Psoas muscle (tissue), 7 donors: ENCODE measurements at regions not wholly inside any gene's neighbourhood (a gene's known extent, or its start where the extent isn't known, plus 50 kb on each side); places are given as distances from the start of the nearest gene placed in this dataset.

Experiments
- ATAC-seq, 4 donors: fragments of 200-7000 bp; cut with Tn5 transposase; one replicate each; pipeline ENCODE4 v1.9.1; 2020; ENCODE audit warnings: moderate library complexity in 3 of 4, mild to moderate bottlenecking in 2 of 4
- DNase-seq, 2 donors: peaks; one replicate each; pipeline ENCODE4 v3.0.0-alpha.2; 2020
- H3K27ac ChIP-seq: fragments of 200-600 bp; one replicate; pipeline ENCODE4 v1.8.0; 2022
- H3K27me3 ChIP-seq, 3 donors: fragments of 200-600 bp in 1 of 3; one replicate each; pipeline versions ENCODE4 v1.6.1 to v1.8.0; 2013 to 2022; ENCODE audit warnings: low read length in 2 of 3, mild to moderate bottlenecking in 2 of 3, moderate library complexity in 1 of 3; ENCODE audit not compliant: insufficient read depth in 3 of 3
- H3K36me3 ChIP-seq, 2 donors: fragments of 200-600 bp in 1 of 2; one replicate each; pipeline versions ENCODE4 v1.6.1 to v1.8.0; 2013 to 2022; ENCODE audit warnings: low read depth in 1 of 2, mild to moderate bottlenecking in 1 of 2, moderate library complexity in 1 of 2; ENCODE audit not compliant: insufficient read depth in 1 of 2
- H3K4me1 ChIP-seq: fragments of 200-600 bp; one replicate; pipeline ENCODE4 v1.8.0; 2022
- H3K4me3 ChIP-seq: fragments of 200-600 bp; one replicate; pipeline ENCODE4 v1.8.0; 2022; ENCODE audit warnings: mild to moderate bottlenecking
- H3K9me3 ChIP-seq: fragments of 200-600 bp; one replicate; pipeline ENCODE4 v1.8.0; 2022
- WGBS, 3 donors: extraction: QIAGEN DNeasy Blood & Tissue Kit; methylation state at CpG; one replicate each; pipeline versions ENCODE4 v1.1.6 to v1.1.7; 2013; 5-methylcytosine and 5-hydroxymethylcytosine counted together
- intact Hi-C, 2 donors: fragments of 100-400 bp; cut with DNase I; formaldehyde crosslinking; loops; one replicate each; pipeline versions ENCODE4 v1.11.0 to v1.14.2; 2022
- TF ChIP-seq, protein P1 (sequence below): fragments of 200-600 bp; IDR thresholded peaks from one replicate; pipeline ENCODE4 v1.8.0; 2022; ENCODE audit warnings: antibody characterized with exemption
- donor health status: healthy with polysubstance abuse.
- donor health status: DM: no; HTN: no; CAD: no; lungs with moderate emphysema.
- donor health status: Bipolar disorder and iron deficiency.
- donor health status: healthy.
- donor health status: DM: yes; HTN: yes; CAD: no.
- donor health status: DM: no; HTN: no; CAD: no.
- donor health status: DM: yes; HTN: yes; CAD: no.

DNA sequence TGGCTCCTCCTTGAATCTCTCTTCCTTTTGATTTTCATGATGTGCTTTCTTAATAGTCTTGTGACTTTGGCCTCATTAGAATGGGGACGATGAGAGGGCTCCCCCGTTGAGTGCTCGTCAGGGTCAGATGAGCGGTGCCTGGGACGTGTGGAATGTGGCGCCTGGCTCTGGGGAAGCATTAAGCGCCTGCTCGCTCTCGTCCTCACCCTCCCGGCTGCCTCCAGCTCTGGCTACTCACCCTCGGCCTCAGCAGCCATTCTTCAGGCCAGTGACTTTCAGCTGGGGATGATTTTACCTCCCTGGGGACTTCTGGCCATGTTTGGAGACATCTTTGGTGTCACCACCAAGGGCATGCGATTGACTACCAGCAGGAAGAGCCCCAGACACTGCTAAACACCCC is 69.7 kb downstream of the RPS6KA4 start:
- TF ChIP-seq, protein P1, sequence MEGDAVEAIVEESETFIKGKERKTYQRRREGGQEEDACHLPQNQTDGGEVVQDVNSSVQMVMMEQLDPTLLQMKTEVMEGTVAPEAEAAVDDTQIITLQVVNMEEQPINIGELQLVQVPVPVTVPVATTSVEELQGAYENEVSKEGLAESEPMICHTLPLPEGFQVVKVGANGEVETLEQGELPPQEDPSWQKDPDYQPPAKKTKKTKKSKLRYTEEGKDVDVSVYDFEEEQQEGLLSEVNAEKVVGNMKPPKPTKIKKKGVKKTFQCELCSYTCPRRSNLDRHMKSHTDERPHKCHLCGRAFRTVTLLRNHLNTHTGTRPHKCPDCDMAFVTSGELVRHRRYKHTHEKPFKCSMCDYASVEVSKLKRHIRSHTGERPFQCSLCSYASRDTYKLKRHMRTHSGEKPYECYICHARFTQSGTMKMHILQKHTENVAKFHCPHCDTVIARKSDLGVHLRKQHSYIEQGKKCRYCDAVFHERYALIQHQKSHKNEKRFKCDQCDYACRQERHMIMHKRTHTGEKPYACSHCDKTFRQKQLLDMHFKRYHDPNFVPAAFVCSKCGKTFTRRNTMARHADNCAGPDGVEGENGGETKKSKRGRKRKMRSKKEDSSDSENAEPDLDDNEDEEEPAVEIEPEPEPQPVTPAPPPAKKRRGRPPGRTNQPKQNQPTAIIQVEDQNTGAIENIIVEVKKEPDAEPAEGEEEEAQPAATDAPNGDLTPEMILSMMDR: no peak
- H3K4me1 ChIP-seq: no peaks in the 10 kb centered on the region
- H3K9me3 ChIP-seq: peaks cover 5% of the 10 kb centered on the region
- no peak for ATAC-seq
- 57 to 64% (median 61%) methylated on average over 12 of the region's 12 CpGs for WGBS, 3 donors
- intact Hi-C loops: no loop called here
- H3K4me3 ChIP-seq: no peak overlapping the region
- no peak overlapping the region for H3K27ac ChIP-seq
- no peak for DNase-seq
- H3K27me3 ChIP-seq: peaks cover 0 to 7% (median 0%) of the 10 kb centered on the region in 3 donors
- H3K36me3 ChIP-seq: no peaks in the 10 kb centered on the region

DNA sequence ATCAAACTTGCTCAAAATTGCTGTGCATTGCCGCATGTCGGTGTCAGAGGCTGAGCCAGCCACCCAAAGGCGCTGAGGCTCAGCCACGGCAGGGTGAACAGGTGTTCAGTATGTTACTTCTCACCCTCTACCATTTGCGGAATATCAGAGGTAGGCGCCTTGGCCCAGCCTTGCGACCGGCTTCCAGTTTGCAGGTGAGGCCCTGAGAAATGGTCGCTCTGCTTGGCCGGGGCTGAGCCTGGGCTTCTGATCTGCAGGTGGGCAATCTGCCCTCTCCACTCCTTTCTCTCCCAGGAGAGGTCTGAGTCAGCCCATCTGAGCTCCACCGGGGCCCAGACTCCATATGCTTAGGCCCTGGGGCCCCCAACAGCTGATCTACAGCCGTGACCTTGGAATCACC is 71.0 kb downstream of the RPS6KA4 start:
- Histone ChIP-seq H3K4me1 (no peaks in the 10 kb centered on the region), H3K27ac (no peak overlapping the region), H3K36me3 (no peaks in the 10 kb centered on the region), H3K4me3 (no peak overlapping the region), H3K27me3 (peaks cover 0 to 5% (median 0%) of the 10 kb centered on the region in 3 donors), H3K9me3 (peaks cover 5% of the 10 kb centered on the region)
- no peak for ATAC-seq
- intact Hi-C loops: no loop called here
- no peak for DNase-seq
- TF ChIP-seq, protein P1: no peak
- WGBS, 3 donors: 82 to 90% (median 86%) methylated on average over 12 of the region's 12 CpGs

DNA sequence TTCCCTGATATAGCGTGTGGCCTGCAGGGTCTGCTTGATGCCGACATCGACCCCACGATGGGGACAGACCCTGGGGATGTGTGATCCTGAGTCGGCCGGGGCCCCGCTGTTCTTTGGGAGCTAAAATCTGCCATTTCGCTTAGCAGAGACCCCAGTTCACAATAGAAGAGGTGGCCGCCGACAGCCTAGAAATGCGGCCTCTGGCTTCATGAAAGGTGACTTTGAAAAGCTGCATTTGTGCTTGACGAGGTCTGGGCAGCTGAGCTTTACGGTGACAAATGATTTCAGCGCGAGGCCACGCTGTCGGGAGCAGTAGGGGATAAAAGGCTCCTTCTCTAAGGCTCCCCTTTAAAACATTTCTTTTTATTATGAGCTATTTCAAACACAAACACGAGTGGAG is 71.7 kb downstream of the RPS6KA4 start:
- no peak for DNase-seq
- Histone ChIP-seq H3K36me3 (no peaks in the 10 kb centered on the region), H3K4me1 (no peaks in the 10 kb centered on the region), H3K9me3 (peaks cover 5% of the 10 kb centered on the region), H3K27me3 (peaks cover 0 to 5% (median 0%) of the 10 kb centered on the region in 3 donors), H3K27ac (no peak overlapping the region), H3K4me3 (no peak overlapping the region)
- WGBS, 3 donors: 72 to 84% (median 77%) methylated on average over 18 of the region's 18 CpGs
- TF ChIP-seq, protein P1: no peak
- no peak for ATAC-seq
- intact Hi-C loops: no loop called here

DNA sequence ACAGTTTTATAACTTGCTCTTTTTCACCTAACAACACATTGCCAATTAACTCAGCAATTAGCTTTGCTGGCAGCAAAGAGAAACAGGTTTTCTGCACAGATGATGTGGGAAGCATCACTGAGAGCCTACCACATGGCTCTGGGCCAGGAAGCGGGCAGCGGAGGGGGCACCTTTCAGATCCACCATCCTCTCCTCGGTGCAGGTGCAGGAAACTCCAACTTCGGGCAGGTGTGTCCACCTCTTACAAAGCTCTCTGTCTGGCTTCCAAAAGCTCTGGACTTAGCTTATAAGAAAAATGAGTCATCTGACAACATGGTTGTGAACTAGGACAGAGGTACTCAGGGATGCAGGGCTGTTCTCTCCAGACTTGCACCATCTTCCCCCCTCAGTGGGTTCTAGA is 77.0 kb downstream of the RPS6KA4 start:
- no peak overlapping the region for H3K27ac ChIP-seq
- intact Hi-C loops: no loop called here
- H3K4me1 ChIP-seq: no peaks in the 10 kb centered on the region
- no peaks in the 10 kb centered on the region for H3K36me3 ChIP-seq
- TF ChIP-seq, protein P1: no peak
- ATAC-seq: no peak
- WGBS, 3 donors: 64 to 70% (median 68%) methylated on average over 4 of the region's 4 CpGs
- H3K4me3 ChIP-seq: no peak overlapping the region
- peak in 1 of 2 donors; percentile 20 for DNase-seq
- peaks cover 5% of the 10 kb centered on the region for H3K9me3 ChIP-seq
- H3K27me3 ChIP-seq: peaks cover 0 to 8% (median 5%) of the 10 kb centered on the region in 3 donors

DNA sequence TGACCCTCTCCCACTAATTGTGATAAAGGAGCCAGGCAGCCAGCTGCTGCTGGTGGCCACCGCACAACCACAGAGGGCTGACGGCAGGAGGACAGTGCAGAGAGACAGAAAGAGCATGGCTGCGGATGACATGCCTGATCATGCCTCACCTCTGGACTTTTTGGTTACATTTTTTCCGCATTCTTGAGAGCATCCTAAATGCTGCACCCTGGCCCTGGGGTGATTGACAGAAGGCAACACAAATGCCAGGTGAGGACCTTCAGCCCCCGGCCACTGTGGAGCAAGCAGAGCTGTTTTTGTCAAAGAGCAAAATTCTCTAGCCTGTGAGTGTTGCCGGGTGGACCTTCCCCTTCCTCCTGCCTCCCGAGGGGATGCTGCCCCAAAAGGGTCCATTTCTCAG is 78.5 kb downstream of the RPS6KA4 start:
- no peaks in the 10 kb centered on the region for H3K36me3 ChIP-seq
- no peak overlapping the region for H3K27ac ChIP-seq
- H3K27me3 ChIP-seq: peaks cover 0 to 10% (median 3%) of the 10 kb centered on the region in 3 donors
- H3K4me3 ChIP-seq: no peak overlapping the region
- DNase-seq: no peak
- WGBS, 3 donors: 79 to 82% (median 79%) methylated on average over 7 of the region's 7 CpGs
- intact Hi-C loops: no loop called here
- TF ChIP-seq, protein P1: no peak
- no peaks in the 10 kb centered on the region for H3K4me1 ChIP-seq
- no peak for ATAC-seq
- peaks cover under 1% of the 10 kb centered on the region for H3K9me3 ChIP-seq
